ENCODE measurements at regions not wholly inside any gene's neighbourhood (a gene's known extent, or its start where the extent isn't known, plus 50 kb on each side); places are given as distances from the start of the nearest gene placed in this dataset.

DNA sequence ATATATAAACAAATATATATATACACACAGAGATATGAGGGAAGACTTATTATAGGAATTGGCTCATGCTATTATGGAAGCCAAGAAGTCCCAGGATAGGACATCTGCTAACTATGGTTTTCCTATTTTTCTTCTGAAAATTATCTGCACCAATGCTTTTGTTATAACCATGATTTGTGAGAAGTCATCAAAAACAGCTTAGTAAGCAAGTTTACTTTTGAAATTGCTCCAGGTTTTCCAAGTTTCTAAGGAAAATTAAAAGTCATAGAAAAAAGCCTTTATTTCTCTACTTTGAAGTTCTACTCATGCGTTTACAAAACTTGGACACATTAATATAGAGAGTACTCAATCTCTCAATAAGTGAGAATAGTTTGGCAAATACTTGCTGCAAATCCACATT is 213.1 kb downstream of the TRAM1L1 start:
- DNase-seq (ENCODE audit: low spot score), result no peak

DNA sequence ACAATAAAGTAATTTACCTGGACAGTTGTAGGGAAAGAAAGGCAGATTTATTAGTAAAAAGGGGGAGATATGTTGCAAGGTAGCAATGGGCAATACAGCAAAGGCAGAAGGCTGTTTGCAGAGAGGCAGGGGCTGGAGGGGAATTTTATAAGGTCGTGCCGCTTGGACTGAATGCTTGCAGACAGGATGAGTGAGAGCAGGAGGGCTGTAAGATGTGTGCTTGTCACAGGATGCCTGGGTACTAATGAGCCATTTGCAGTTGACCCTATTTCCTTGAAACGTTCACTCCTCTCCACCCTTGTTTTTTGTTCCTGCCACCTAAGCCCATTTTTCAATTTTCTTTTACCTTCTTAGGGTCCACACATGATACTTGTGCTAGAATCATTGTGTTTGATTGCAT is 214.7 kb downstream of the TRAM1L1 start:
- no peak for DNase-seq (ENCODE audit: low spot score)

DNA sequence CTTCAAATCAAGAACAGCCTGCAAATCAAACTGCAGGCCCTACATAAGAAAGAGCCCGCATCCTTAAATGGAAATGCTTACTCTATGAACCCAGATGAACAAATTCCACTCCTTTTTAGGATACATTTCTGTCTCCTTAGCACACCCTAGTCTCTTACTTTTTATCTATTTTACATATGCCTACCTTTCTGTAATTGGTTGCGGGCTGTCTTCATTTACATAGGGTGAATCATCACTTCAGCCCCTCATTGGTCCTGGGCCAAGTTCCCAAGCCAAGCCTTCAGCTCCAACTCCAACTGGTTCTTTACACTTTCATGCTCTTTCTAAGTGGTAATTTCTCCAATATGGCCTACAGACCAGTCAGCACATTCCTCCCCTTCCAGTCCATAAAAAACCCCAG is 219.3 kb downstream of the TRAM1L1 start:
- DNase-seq (ENCODE audit: low spot score), result no peak

DNA sequence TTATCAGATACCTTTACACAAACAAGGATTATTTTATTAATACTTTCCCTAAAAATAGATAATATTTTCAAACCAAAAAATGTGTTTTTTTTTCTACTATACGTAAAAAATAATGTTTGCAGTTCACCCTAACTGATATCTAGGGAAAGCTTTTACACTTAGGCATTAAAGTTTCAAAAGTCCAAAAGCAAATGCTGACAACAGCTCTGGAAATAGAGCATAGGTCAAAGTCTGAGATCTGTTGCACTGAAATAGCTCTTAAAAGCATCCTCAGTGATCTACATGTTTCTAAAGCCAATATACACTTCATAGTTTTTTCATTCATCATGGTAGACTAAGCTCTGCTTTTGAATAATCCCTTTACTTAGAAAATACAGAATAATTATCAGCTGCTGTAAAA is 222.8 kb downstream of the TRAM1L1 start:
- DNase-seq (ENCODE audit: low spot score), result no peak

DNA sequence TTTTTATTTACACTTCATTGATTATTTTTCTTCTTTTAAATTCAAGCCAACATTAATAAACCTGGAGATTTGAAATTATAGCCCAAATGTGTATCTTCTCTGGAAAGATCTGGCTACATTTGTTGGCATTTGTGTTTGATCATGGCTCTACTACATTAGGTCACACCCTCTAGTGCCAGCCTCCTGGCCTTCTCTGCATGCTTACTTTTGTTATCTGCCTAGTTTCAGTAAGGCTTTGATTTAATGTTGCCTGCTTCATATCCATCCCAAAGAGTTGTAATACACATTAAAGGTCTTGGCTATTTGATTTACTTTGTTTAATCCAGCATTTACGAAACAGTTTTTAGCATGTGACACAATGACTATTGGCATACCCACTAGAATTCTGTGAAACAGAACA is 224.5 kb downstream of the TRAM1L1 start:
- no peak for DNase-seq (ENCODE audit: low spot score)

DNA sequence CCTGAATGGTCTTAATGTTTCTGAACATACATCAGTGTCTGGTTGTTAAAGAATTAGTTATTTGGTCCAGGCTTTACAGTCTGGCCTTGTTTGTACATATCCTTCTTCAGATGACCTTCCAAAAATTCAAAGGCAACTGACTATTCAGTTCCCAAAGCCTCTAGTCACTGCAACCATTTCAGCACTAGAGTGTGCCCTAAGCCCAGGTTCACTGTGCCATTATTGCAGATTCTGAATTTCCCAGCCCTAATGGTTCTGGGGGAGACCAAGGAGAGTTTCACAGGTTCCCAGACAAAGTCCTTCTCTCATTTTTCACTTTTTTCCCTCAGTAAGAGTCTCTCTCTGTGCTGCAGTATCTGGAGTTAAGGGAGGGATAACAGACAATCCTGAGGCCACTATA is 235.8 kb downstream of the TRAM1L1 start:
- DNase-seq (ENCODE audit: low spot score), result no peak

DNA sequence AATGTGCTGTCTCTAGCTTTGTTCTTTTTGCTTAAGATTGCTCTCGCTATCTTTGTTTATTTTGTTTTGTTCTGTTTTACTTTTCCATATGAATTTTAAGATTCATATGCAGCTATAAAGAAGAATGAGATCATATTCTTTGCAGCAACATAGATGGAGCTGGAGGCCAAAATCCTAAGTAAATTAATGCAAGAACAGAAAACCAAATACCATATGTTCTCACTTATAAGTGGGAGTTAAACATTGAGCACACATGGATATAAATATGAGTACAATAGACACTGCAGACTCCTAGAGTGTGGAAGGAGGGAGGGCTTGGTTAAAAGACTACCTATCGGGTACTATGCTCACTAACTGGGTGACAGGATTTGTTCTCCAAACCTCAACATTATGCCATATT is 237.8 kb downstream of the TRAM1L1 start:
- DNase-seq (ENCODE audit: low spot score), result no peak

DNA sequence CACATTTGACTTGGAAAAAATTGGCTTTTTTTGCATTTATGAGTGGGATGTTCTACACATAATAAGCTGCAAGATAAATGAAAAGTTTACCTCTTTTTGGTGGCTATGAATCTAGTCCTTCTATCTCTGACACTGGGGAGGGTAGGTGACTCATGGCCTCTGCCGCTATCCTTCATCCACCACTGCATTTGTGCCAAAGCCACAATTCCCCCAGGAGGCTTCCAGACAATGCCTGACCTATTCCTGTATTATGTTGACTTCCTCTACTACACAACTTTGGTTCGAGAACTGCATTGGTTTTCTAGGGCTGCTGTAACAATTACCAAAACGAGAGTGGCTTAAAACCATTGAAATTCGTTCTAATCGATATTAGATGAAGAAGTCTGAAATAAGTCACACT is 245.6 kb downstream of the TRAM1L1 start:
- DNase-seq (ENCODE audit: low spot score), result no peak

DNA sequence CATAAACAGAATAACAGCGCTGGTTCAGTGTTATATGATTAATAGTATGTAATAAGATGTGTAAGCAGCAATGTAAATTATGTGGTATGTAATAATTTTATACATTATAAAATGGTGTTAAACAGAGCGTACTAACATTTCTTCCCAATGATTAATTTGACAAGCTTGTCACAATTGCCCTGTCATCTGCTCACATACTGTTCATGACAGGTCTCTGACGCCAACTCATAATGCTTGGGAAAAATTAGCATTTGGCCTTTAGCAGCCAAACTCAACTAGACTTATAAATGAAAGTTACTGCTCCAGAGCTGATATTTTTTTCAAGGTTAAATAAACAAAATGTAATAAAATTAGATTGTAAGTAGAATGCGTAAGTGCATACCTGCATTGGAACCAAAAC is 246.8 kb downstream of the TRAM1L1 start:
- no peak for DNase-seq (ENCODE audit: low spot score)

DNA sequence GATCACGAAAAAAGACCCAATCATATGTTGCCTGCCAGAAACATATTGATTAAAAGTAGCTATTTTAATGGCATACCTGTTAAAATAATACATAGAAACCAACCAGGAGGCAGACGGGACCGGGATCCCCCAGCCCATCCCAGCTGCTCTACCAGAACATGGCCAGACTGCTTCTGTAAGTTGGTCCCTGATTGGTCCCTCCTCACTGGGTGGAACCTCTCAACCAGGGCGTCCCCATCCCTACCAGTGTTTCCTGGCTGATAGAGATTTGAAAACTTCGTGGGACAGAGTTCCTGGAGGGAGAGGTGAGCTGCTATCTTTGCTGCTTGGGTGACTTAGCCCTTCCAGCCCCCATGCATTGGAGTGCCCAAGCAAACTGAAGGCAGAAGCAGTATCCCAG is 256.2 kb downstream of the TRAM1L1 start:
- DNase-seq (ENCODE audit: low spot score), result no peak

DNA sequence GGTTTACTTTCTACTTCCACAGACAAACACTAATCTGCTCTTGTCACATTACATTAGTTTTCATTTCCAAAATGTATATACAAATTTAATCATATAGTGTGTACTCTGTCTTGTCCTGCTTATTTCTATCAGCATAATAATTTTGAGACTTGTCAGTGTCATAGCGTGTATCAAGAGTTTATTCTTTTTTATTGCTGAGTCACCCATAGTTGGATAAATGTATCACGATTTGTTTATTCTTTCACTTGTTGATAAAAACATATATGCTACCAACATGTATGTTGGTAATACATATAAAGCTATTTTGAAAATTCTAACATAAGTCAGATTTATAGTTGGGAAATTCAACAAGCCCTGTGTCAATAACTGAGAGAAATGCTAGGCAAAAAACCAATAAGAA is 261.2 kb downstream of the TRAM1L1 start:
- no peak for DNase-seq (ENCODE audit: low spot score)

DNA sequence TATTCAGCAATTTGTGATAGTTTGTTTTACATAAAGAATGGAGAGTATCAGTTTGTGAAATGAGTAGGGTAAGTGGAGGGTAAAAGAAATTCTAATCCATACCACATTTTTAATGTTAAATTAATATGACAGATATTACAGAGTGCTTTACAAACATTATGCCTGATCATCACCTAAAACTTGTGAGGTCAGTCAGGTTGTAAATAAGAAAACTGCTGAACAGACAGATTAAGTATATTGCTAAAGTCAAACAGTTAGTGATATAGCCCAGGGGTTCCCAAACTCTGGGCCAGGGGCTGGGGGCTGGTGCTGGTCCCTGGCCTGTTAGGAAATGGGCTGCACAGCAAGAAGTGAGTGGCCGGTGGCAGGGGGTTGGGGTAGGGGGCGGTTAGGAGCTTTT is 273.6 kb downstream of the TRAM1L1 start:
- no peak for DNase-seq (ENCODE audit: low spot score)

DNA sequence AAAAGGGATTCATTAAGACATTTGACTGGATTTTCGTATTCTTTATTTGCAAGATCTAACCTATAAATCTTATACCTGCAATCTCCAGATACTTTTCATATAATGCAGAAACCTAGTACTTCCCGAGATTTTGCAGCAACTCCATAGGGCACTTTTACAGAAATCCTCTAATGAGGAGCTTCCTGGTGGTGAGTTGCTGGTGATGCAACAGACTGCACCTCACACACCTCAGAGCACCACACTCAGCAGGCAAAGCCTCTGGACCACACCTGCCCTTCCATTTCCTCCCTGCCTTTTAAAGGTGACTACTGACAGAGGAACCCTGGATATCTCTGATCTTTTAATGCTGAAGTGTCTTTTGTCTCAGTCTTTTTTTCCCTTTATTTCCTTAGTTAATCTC is 289.4 kb downstream of the TRAM1L1 start:
- no peak for DNase-seq (ENCODE audit: low spot score)

DNA sequence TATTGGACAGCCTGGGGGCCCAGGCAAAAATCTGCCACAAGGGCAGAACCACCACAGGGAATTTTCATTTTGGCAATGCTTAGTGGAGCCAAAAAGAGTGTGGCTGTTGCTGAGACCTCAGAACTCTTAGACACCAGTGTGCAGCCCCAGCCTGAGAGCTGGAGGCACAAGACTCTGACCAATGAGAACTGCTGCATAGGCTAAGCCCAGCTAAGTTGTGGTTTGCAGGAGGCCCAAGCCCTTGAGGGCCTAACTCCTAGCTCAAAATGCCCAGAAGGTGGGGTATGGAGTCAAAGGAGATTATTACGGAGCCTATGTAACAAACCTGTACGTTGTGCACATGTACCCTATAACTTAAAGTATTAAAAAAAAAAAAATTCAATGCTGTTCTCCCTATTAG is 296.7 kb downstream of the TRAM1L1 start:
- no peak for DNase-seq (ENCODE audit: low spot score)

DNA sequence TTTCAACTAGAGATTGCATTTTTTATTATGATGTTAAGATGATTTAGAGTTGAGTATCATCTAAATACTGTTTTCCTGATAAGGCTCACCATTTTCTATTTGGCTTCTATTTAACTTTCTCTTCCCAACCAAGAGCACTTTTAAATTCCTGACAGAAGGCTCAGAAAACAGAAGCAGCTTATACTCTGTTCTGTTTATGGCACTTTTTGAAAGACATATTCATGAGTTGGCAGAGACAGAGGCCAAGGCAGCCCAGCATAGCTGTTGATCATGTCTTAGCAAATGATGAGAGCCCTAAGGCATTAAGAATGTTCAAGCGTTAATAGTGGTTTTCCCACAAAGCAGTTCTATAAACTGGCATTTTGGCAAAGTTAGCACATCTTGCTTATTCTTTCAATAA is 330.3 kb downstream of the TRAM1L1 start:
- no peak for DNase-seq (ENCODE audit: low spot score)

DNA sequence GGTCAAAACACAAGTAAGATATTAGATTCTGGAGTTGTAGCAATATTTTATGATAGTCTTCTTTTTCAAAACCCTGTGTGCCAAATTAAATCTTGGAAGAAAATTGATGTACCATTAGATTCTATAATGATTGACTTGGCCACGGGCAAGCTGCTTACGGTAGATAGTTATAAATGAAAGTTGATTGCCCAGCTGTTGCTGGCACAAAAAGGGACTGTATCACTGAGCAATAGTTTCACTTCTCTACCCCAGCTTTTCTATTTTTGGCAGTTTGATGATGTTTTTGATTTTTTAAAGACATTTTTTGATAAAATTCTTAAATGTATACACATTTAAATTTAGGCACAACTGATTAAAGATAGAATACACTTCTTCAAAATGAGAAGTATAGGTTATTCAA is 333.3 kb downstream of the TRAM1L1 start:
- no peak for DNase-seq (ENCODE audit: low spot score)

DNA sequence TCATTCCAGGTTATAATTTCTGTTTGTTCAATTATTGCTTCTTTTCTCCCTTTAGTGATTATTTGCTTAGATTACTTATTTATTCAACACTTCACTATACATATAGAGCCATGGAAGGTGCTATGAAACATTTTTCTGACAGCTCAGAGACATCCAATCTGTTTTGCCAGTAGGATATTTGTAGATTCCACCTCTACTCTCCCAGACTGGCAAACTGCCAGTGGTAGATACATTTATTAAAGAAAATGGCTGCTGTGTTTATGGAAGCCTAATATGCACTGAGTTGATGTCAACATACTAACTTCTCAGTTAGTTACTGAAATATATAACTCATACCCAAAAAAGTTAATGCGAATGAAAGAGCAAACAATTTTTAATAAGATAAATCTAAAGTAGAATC is 348.6 kb downstream of the TRAM1L1 start:
- DNase-seq (ENCODE audit: low spot score), result no peak

DNA sequence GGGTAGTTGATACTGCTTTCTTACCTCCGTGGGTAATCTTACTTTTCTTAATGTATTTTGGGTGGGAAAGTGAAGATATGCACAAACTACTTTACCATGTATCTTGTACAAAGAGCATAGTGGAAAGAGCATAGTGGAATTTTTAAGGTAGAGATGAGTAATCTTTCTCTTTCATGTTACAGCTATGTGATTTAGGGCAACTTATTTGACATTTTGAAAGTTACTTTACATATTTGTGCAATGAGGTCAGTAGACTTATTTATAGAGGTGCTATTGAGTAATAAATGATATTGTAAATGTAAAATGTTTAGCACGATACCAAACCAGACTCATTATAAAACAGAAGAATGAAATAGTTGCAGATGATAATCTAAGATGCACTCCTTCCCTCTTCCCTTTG is 351.2 kb downstream of the TRAM1L1 start:
- no peak for DNase-seq (ENCODE audit: low spot score)

DNA sequence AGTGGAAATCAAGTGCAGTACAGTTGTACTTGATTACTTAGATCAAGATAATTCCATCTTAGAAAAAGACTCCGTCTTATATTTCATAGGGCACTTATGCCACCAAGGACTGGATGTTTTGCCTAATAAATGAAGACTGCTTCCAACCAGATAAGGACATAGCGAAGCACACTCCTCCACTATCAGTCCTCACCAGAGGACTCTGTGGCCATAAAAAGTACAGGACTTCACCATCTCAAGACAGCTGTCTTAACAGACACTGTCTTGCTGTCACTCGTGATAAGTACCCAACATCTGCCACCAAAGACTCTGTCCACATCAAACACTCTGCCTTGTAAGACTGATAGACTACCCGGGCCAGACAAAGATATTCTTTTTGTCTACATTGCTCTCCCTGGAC is 352.0 kb downstream of the TRAM1L1 start:
- no peak for DNase-seq (ENCODE audit: low spot score)

DNA sequence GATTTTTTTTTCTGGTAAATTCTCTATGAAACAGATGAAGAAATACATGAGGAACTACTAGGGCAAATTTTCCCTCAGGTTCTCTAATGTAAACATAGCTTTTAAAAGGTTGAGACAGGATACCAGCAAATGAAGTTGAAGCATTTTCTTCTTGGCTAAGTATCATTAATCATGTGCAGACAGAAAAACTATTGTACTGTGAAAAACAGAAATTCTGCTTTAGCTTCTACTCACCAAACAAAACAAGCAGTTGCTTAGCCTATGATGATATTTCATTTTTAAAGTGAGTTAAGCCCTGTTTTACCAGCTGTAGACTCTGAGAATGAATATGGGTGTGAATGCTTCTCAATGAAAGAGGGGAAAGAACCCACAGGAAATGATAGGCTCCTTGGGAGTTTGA is 358.9 kb downstream of the TRAM1L1 start:
- DNase-seq (ENCODE audit: low spot score), result no peak

DNA sequence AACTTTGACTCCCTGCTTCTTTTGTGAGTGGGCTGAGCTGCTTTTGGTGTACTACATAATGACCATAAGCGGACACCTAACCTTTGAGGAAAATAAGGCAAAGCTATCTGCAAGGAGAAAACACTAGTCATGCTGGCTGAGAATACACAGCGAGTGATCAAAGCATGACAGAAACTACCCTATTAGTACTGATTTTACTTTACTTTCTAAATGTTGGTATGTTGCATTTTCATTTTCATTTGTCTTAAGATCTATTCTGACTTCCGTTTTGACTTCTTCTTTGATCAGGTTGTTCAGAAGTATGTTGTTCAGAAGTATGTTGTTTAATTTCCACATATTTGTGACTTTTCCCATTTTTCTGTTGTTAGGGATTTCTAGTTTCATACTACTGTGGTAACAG is 361.1 kb downstream of the TRAM1L1 start:
- DNase-seq (ENCODE audit: low spot score), result no peak

DNA sequence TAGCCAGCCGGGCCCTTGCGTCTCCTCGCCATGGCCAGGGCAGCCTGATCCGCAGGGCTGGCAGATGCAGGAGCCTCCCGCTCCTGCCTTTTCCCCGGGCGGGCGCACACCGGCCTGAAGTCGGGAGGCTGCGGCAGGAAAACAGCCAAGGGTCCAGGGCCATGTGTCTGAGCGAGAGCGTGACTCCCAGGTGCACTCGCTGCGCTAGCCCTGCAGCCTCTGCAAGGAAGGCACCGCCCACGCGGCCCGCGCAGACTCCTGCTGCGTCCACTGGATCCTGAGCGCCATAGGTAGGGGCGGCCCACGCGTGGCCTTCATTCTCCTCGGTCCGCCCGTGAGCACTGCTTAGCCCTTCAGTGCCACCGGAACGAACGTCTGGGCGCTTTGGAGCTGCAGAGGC is 379.9 kb downstream of the TRAM1L1 start:
- DNase-seq (ENCODE audit: low spot score), result no peak

DNA sequence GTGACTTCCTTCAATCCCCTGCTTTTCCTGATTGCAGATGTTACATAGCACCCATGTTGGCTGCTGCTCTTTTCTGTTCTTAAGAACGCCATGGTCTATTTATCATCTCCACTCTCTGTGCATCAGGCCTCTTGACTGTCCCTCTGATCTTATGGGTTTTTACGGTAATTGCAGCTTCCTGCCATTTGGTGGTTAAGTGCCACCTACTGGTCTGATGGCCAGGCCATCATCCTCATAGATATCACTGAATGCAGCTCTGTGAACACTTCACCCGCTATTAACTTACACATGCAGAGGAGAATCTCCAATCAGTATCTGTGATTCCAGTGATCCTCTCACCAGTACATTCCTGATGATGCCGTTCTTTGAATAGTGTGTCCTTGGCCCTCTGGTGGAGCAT is 382.4 kb downstream of the TRAM1L1 start:
- no peak for DNase-seq (ENCODE audit: low spot score)

DNA sequence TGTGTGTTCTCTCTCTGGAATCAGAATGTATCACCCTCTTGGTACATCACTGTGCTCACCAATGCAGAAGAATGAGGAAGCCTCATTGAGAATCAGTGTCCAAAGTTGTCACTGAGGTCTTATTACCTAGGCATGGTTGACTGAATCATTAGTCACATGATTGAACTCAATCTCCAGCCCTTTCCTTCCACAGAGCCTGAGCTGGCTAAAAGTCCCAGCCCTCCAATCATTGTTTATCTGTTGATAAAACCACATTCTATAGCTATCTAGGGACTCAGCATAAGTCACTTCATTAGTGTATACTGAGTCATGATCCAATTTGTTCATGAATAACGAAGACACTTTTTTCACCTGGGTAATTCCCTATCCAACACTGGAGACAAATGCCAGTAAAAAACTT is 396.8 kb downstream of the TRAM1L1 start:
- DNase-seq (ENCODE audit: low spot score), result no peak

DNA sequence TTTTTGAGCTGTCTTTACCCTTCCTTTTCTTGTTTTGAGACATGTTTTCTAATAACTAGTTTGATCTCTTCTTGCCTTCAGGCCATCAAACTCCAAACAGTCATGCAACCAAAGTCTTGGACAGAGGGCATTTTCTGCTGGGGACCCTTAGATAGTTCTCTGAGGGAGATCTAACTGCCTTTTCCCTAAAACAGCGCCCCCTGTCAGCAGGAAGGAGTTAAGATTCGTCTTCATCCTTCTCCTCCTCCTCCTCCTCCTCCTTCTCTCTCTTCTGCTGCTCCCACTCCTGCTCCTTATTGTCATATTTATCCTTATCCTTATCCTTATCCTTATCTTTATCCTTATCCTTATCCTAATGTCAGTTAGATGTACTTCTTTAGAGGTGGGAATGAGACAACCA is 417.2 kb downstream of the TRAM1L1 start:
- DNase-seq (ENCODE audit: low spot score), result no peak

DNA sequence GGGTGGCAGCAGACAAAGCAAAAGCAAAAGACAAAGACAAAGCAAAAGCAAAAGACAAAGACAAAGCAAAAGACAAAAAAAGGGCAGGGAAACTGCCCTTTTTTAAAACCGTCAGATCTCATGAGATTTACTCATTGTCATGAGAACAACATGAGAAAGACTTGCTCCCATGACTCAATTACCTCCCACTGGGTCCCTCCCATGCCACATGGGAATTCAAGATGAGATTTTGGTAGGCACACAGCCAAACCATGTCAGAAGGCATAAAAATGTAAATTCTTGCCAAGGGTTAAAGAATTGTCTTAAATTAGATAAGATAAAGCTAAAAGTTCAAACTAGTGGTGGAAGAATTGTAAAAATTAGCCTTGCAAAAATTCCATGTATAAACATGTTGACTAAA is 419.7 kb downstream of the TRAM1L1 start:
- no peak for DNase-seq (ENCODE audit: low spot score)
